ENCODE measurements at regions not wholly inside any gene's neighbourhood (a gene's known extent, or its start where the extent isn't known, plus 50 kb on each side); places are given as distances from the start of the nearest gene placed in this dataset.

- no peak for TF ChIP-seq CTCF (IDR thresholded peaks at IDR 0.05; ENCODE audit: partially characterized antibody, unreplicated experiment)
- no peaks in the 10 kb centered on the region for H3K36me3 Mint-ChIP-seq (ENCODE audit: unreplicated experiment)
- DNase-seq, result no peak
- H3K4me1 Mint-ChIP-seq (ENCODE audit: low read depth, unreplicated experiment), result peaks cover 8% of the 10 kb centered on the region
- peaks cover 5% of the 10 kb centered on the region for H3K27me3 Mint-ChIP-seq (ENCODE audit: unreplicated experiment)
- peaks cover 5% of the 10 kb centered on the region for H3K9me3 Mint-ChIP-seq (ENCODE audit: unreplicated experiment)
- no peak overlapping the region for H3K27ac Mint-ChIP-seq (ENCODE audit: unreplicated experiment)
- no peak overlapping the region for H3K4me3 Mint-ChIP-seq (ENCODE audit: unreplicated experiment)
These were observed 215.2 kb upstream of the ARID1B start for GRCh38 chr6:156562019-156562418.

- Mint-ChIP-seq H3K27ac (ENCODE audit: unreplicated experiment) (no peak overlapping the region), H3K9me3 (ENCODE audit: unreplicated experiment) (peaks cover 7% of the 10 kb centered on the region), H3K27me3 (ENCODE audit: unreplicated experiment) (peaks cover 5% of the 10 kb centered on the region), H3K4me1 (ENCODE audit: low read depth, unreplicated experiment) (peaks cover 10% of the 10 kb centered on the region), H3K4me3 (ENCODE audit: unreplicated experiment) (no peak overlapping the region), H3K36me3 (ENCODE audit: unreplicated experiment) (no peaks in the 10 kb centered on the region)
- no peak for TF ChIP-seq CTCF (IDR thresholded peaks at IDR 0.05; ENCODE audit: partially characterized antibody, unreplicated experiment)
- DNase-seq, result no peak
These were observed 216.7 kb upstream of the ARID1B start for GRCh38 chr6:156560476-156560875.

- Mint-ChIP-seq H3K36me3 (ENCODE audit: unreplicated experiment) (no peaks in the 10 kb centered on the region), H3K27ac (ENCODE audit: unreplicated experiment) (no peak overlapping the region), H3K27me3 (ENCODE audit: unreplicated experiment) (peaks cover 5% of the 10 kb centered on the region)
These were observed 218.0 kb upstream of the ARID1B start for GRCh38 chr6:156559162-156559690.

GRCh38 chr6:156557911-156558259, 219.3 kb upstream of the ARID1B start:
- no peak for TF ChIP-seq CTCF (IDR thresholded peaks at IDR 0.05; ENCODE audit: partially characterized antibody, unreplicated experiment)
- no peak overlapping the region for H3K27ac Mint-ChIP-seq (ENCODE audit: unreplicated experiment)
- no peak for DNase-seq
- H3K36me3 Mint-ChIP-seq (ENCODE audit: unreplicated experiment), result no peaks in the 10 kb centered on the region
- peaks cover 5% of the 10 kb centered on the region for H3K27me3 Mint-ChIP-seq (ENCODE audit: unreplicated experiment)
- H3K9me3 Mint-ChIP-seq (ENCODE audit: unreplicated experiment), result peaks cover 7% of the 10 kb centered on the region
- no peak overlapping the region for H3K4me3 Mint-ChIP-seq (ENCODE audit: unreplicated experiment)
- H3K4me1 Mint-ChIP-seq (ENCODE audit: low read depth, unreplicated experiment), result peaks cover 19% of the 10 kb centered on the region

More at GRCh38 chr6:156559162-156559690, 218.0 kb upstream of the ARID1B start:
- H3K4me1 Mint-ChIP-seq (ENCODE audit: low read depth, unreplicated experiment), result peaks cover 15% of the 10 kb centered on the region
- H3K4me3 Mint-ChIP-seq (ENCODE audit: unreplicated experiment), result no peak overlapping the region
- DNase-seq, result no peak
- TF ChIP-seq CTCF (IDR thresholded peaks at IDR 0.05; ENCODE audit: partially characterized antibody, unreplicated experiment), result no peak
- H3K9me3 Mint-ChIP-seq (ENCODE audit: unreplicated experiment), result peaks cover 7% of the 10 kb centered on the region

GRCh38 chr6:156557251-156557910, 219.8 kb upstream of the ARID1B start:
- Mint-ChIP-seq H3K27me3 (ENCODE audit: unreplicated experiment) (peaks cover 5% of the 10 kb centered on the region), H3K9me3 (ENCODE audit: unreplicated experiment) (peaks cover 7% of the 10 kb centered on the region), H3K36me3 (ENCODE audit: unreplicated experiment) (no peaks in the 10 kb centered on the region), H3K27ac (ENCODE audit: unreplicated experiment) (peak overlapping the region; percentile 40), H3K4me3 (ENCODE audit: unreplicated experiment) (no peak overlapping the region), H3K4me1 (ENCODE audit: low read depth, unreplicated experiment) (peaks cover 19% of the 10 kb centered on the region)
- no peak for TF ChIP-seq CTCF (IDR thresholded peaks at IDR 0.05; ENCODE audit: partially characterized antibody, unreplicated experiment)
- DNase-seq, result peak; percentile 27
